Thoracic aorta (tissue), 2 donors: ENCODE measurements at regions not wholly inside any gene's neighbourhood (a gene's known extent, or its start where the extent isn't known, plus 50 kb on each side); places are given as distances from the start of the nearest gene placed in this dataset.
A peak's percentile ranks its signal among the peaks of the same experiment; 100 is the strongest.

Experiments
- ATAC-seq: fragments of 150-250 bp; one replicate; pipeline ENCODE4 v1.8.0; 2017; ENCODE audit warnings: low read depth; ENCODE audit not compliant: insufficient number of reproducible peaks, low FRiP score
- DNase-seq: peaks from one replicate; pipeline ENCODE4 v3.0.0-alpha.2; 2020; ENCODE audit warnings: low spot score
- H3K27ac ChIP-seq, 2 donors: fragments of 200-600 bp; sonication (generic); 1 replicate in 1 of 2; 2 replicates in 1 of 2; pipeline ENCODE4 v1.5.1; 2016; ENCODE audit warnings: mild to moderate bottlenecking in 2 of 2, moderate library complexity in 2 of 2
- H3K27me3 ChIP-seq: fragments of 200-600 bp; sonication (generic); replicated peaks from 2 replicates; pipeline ENCODE4 v1.6.0; 2016; ENCODE audit warnings: mild to moderate bottlenecking; ENCODE audit not compliant: insufficient read depth
- H3K36me3 ChIP-seq: fragments of 200-600 bp; sonication (generic); one replicate; pipeline ENCODE4 v1.5.1; 2016
- H3K4me1 ChIP-seq, 2 donors: fragments of 200-600 bp; sonication (generic); 1 replicate in 1 of 2; 2 replicates in 1 of 2; pipeline versions ENCODE4 v1.5.1 to v1.6.0; 2016; ENCODE audit warnings: low read depth in 2 of 2, mild to moderate bottlenecking in 1 of 2; ENCODE audit not compliant: control insufficient read depth in 1 of 2
- H3K4me3 ChIP-seq: fragments of 200-600 bp; sonication (generic); 2 replicates; pipeline ENCODE4 v1.5.1; 2016; ENCODE audit warnings: mild to moderate bottlenecking
- H3K9me3 ChIP-seq: fragments of 200-600 bp; sonication (generic); 2 replicates; pipeline ENCODE4 v1.5.1; 2016
- TF ChIP-seq, protein P1 (sequence below): fragments of 200-600 bp; sonication (generic); IDR thresholded peaks from one replicate; pipeline ENCODE4 v1.5.1; 2019; ENCODE audit warnings: antibody characterized with exemption

DNA sequence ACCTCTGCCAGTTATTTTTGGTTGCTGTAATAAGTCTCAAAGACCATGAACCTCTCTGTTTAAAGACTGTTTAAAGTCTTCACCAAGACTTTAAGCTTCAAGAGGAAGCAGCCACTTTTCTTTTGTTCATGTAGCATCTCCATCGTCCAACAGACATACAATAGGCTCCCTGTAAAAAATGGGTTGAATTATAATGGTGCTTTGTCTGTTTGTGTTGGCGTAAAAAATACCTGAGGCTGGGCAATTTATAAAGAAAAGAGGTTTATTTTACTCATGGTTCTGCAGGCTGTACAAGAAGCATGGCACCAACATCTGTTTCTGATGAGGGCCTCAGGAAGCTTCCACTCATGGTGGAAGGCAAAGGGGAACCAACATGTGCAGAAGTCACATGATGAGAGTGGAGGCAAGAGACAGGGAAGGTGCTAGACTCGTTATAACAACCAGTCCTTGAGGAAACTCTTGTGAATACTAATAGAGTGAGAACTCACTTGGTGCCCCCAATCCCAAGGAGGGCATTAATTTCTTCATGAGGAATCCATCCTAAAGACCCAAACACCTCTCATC is 126.3 kb upstream of the RPS23 start:
- H3K36me3 ChIP-seq = no peaks in the 10 kb centered on the region
- no peak overlapping the region for H3K4me3 ChIP-seq
- no peak for ATAC-seq
- DNase-seq = no peak
- peaks cover 16 to 24% of the 10 kb centered on the region in 2 donors for H3K4me1 ChIP-seq
- no peaks in the 10 kb centered on the region for H3K27me3 ChIP-seq
- TF ChIP-seq, protein P1, sequence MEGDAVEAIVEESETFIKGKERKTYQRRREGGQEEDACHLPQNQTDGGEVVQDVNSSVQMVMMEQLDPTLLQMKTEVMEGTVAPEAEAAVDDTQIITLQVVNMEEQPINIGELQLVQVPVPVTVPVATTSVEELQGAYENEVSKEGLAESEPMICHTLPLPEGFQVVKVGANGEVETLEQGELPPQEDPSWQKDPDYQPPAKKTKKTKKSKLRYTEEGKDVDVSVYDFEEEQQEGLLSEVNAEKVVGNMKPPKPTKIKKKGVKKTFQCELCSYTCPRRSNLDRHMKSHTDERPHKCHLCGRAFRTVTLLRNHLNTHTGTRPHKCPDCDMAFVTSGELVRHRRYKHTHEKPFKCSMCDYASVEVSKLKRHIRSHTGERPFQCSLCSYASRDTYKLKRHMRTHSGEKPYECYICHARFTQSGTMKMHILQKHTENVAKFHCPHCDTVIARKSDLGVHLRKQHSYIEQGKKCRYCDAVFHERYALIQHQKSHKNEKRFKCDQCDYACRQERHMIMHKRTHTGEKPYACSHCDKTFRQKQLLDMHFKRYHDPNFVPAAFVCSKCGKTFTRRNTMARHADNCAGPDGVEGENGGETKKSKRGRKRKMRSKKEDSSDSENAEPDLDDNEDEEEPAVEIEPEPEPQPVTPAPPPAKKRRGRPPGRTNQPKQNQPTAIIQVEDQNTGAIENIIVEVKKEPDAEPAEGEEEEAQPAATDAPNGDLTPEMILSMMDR = no peak
- H3K9me3 ChIP-seq = peaks cover 4% of the 10 kb centered on the region
- H3K27ac ChIP-seq = peak overlapping the region; percentile 31 to 81

DNA sequence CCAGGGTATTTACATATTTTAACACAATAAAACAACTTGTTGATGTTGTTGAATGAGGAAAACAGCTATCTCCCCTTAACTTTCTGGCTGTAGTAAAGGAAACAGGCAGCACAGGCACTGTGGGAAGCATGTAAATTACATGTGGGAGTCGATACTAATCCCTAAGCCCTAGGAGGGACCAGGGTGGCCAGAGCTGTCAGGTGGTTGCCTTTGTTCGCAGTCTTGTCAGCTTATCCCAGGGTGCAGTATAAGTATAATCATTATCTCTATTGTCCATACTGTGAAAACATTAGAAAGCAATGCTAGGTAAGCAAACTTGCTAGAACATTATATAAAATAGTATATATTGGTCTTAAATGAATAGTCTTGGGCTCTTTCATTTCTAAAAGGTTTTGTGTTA is 125.6 kb upstream of the RPS23 start:
- Histone ChIP-seq H3K4me3 (no peak overlapping the region), H3K36me3 (no peaks in the 10 kb centered on the region), H3K27me3 (no peaks in the 10 kb centered on the region), H3K9me3 (peaks cover 4% of the 10 kb centered on the region), H3K27ac (no peak overlapping the region), H3K4me1 (peaks cover 16 to 26% of the 10 kb centered on the region in 2 donors)
- TF ChIP-seq, protein P1 = no peak
- ATAC-seq = no peak
- no peak for DNase-seq

DNA sequence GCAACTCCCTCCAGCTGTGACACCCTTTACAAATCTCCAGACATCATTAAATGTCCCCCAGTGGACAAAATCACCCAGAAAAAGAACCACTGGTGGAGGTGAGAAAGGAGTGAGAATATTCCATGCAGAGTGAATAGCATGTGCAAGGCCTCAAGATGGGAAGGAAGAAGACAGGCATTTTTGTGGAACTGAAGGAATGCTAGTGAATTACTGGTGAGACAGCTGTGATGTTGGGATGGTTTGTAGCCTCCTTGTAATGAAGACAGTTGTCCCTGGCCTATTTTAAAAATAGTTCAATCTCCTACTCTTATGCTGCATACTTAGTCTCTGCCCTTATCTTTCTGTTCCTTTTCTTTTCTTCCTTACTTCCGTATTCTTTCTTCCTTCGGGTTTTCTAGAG is 124.9 kb upstream of the RPS23 start:
- no peak overlapping the region for H3K4me3 ChIP-seq
- no peak overlapping the region for H3K27ac ChIP-seq
- ATAC-seq = no peak
- peaks cover 4% of the 10 kb centered on the region for H3K9me3 ChIP-seq
- H3K36me3 ChIP-seq = no peaks in the 10 kb centered on the region
- TF ChIP-seq, protein P1 = no peak
- DNase-seq = no peak
- H3K4me1 ChIP-seq = peaks cover 16 to 33% of the 10 kb centered on the region in 2 donors
- H3K27me3 ChIP-seq = no peaks in the 10 kb centered on the region

DNA sequence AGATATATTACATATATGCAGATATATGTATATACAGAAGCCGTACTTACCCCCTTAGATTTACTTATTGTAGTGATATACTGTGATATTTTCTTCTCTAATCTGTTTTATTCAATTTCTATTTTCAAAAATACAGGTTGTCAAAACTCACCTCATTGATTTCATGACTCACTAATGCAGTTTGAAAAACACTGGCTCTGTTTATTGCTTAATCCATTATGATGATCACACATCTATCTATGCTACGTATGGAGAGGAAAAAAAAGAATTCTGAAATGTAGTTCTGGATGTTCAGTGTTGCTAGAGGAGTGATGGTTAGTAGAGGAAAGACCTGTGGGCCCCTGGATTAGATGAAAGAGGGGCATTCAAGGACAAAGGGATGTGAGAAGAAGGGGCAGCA is 121.0 kb upstream of the RPS23 start:
- no peak for ATAC-seq
- Histone ChIP-seq H3K4me1 (peaks cover 3 to 28% of the 10 kb centered on the region in 2 donors), H3K9me3 (peaks cover under 1% of the 10 kb centered on the region), H3K27ac (no peak overlapping the region), H3K27me3 (no peaks in the 10 kb centered on the region), H3K36me3 (no peaks in the 10 kb centered on the region), H3K4me3 (no peak overlapping the region)
- no peak for DNase-seq
- TF ChIP-seq, protein P1 = no peak

DNA sequence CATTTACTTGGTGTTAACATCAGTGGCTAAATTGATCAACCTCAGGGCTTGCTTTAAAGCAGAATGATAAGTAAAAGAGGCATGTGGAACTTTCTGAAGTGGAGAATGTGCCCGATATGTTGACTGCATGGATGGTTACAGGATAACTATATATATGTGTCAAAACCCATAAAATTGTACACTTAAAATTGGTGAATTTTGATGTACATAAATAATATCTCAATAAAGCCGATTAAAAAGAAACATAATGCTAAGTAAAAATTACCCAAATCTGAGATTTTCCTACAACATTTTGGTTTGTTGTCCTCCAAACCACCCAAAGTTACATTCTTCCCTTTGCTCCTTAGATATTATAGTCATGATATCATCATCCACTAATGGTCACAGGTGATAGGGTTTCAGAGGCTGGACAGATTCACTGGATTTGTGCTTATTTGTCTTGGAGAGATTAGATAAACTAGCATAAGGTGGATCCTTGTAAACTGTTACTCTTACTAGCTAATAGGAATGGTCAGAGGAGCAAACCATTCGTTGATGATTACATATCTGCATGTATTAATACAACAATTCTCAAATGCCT is 119.7 kb upstream of the RPS23 start:
- Histone ChIP-seq H3K4me1 (peaks cover 3 to 28% of the 10 kb centered on the region in 2 donors), H3K4me3 (no peak overlapping the region), H3K9me3 (no peaks in the 10 kb centered on the region), H3K36me3 (no peaks in the 10 kb centered on the region), H3K27me3 (no peaks in the 10 kb centered on the region), H3K27ac (peak overlapping the region; percentile 57 to 85)
- ATAC-seq = no peak
- TF ChIP-seq, protein P1 = no peak
- no peak for DNase-seq
